ENCODE measurements at regions not wholly inside any gene's neighbourhood (a gene's known extent, or its start where the extent isn't known, plus 50 kb on each side); places are given as distances from the start of the nearest gene placed in this dataset.
"Not testable (repeated sequence)": the region's sequence is repeated elsewhere in the genome, so short reads cannot be mapped to it uniquely, and the experiment has no call there.

DNA sequence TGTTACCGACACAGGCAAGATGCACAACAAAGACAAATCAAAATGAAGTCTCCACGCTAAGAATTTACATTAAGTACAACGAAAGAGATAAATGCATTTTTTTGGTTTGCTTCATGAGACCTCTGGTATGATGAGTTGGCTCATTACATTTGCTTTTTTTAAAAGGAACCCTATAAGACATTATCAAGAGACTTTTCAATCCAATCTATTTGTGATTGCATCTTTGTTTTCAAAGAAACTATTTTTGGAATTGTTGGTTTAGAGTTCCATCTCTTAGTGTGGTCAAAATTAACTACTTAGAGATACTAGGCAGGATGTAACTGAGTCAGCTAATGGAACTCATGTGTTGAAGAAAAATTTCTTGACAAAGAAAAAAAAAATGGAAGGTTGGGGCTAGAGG lies 200.1 kb downstream of the ZC3H11B start:
- DNase-seq (ENCODE audit: low read depth in 1 of 2, low spot score in 1 of 2) = no peak
- no peak overlapping the region for H3K4me3 ChIP-seq
- no peak overlapping the region for H3K4me2 ChIP-seq
- ChIA-PET CTCF (interaction anchor here (0.7 to 1.2 kb wide), 2 partner anchors 31 to 181 kb away, joined by 3 read pairs; no protein-coding TSS in a partner anchor), POLR2A (no interaction called here)
- H3K4me1 ChIP-seq = 0 out of 3 replicates have a peak, but pooled peaks cover 3% of the 10 kb centered on the region
- TF ChIP-seq CBX2 (IDR thresholded peaks at IDR 0.05; ENCODE audit: borderline replicate concordance, low read depth) = no peak
- TF ChIP-seq JUN (IDR thresholded peaks at IDR 0.05) = no peak
- no peak for TF ChIP-seq POLR2AphosphoS2 (conservative IDR thresholded peaks at IDR 0.05; ENCODE audit: low read length)
- TF ChIP-seq, protein P1, sequence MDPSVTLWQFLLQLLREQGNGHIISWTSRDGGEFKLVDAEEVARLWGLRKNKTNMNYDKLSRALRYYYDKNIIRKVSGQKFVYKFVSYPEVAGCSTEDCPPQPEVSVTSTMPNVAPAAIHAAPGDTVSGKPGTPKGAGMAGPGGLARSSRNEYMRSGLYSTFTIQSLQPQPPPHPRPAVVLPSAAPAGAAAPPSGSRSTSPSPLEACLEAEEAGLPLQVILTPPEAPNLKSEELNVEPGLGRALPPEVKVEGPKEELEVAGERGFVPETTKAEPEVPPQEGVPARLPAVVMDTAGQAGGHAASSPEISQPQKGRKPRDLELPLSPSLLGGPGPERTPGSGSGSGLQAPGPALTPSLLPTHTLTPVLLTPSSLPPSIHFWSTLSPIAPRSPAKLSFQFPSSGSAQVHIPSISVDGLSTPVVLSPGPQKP (IDR thresholded peaks at IDR 0.05; ENCODE audit: low read depth, low read length) = no peak
- TF ChIP-seq HDAC2 (IDR thresholded peaks at IDR 0.05) = no peak
- TF ChIP-seq HEYL (CRISPR knock-in tag; IDR thresholded peaks at IDR 0.05) = no peak
- no peak for TF ChIP-seq SMC3 (IDR thresholded peaks at IDR 0.05)
- TF ChIP-seq, protein P2, sequence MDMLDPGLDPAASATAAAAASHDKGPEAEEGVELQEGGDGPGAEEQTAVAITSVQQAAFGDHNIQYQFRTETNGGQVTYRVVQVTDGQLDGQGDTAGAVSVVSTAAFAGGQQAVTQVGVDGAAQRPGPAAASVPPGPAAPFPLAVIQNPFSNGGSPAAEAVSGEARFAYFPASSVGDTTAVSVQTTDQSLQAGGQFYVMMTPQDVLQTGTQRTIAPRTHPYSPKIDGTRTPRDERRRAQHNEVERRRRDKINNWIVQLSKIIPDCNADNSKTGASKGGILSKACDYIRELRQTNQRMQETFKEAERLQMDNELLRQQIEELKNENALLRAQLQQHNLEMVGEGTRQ (IDR thresholded peaks at IDR 0.05) = no peak
- TF ChIP-seq NFE2L2 (conservative IDR thresholded peaks at IDR 0.05; ENCODE audit: low read length) = no peak
- no peak for TF ChIP-seq FOSL2 (IDR thresholded peaks at IDR 0.05)
- TF ChIP-seq FOSL2 (CRISPR knock-in tag; IDR thresholded peaks at IDR 0.05) = no peak
- TF ChIP-seq RCOR1 (IDR thresholded peaks at IDR 0.05; ENCODE audit: low read depth, low read length) = no peak
- 82% methylated on average over 3 of the region's 3 CpGs for WGBS (ENCODE audit: missing lambda C conversion rate)
- no peaks in the 10 kb centered on the region for H3K9me3 ChIP-seq
- no peak overlapping the region for H3K27ac ChIP-seq
- no peak for FAIRE-seq
- ATAC-seq = no peak

DNA sequence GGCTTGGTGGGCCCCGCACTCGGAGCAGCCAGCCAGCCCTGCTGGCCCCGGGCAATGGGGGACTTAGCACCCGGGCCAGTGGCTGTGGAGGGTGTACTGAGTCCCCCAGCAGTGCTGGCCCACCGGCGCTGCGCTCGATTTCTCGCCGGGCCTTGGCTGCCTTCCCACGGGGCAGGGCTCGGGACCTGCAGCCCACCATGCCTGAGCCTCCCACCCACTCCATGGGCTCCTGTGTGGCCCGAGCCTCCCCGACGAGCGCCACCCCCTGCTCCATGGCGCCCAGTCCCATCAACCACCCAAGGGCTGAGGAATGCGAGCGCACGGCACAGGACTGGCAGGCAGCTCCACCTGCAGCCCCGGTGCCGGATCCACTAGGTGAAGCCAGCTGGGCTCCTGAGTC lies 202.2 kb downstream of the ZC3H11B start:
- POLR2A ChIA-PET; H3K4me1 ChIP-seq; H3K9me3 ChIP-seq; FAIRE-seq; DNase-seq (ENCODE audit: low read depth in 1 of 2, low spot score in 1 of 2); ATAC-seq; CTCF ChIA-PET; H3K4me3 ChIP-seq; H3K27ac ChIP-seq; H3K4me2 ChIP-seq: not testable (repeated sequence)
- 54% methylated on average over 4 of the region's 22 CpGs for WGBS (ENCODE audit: missing lambda C conversion rate)

DNA sequence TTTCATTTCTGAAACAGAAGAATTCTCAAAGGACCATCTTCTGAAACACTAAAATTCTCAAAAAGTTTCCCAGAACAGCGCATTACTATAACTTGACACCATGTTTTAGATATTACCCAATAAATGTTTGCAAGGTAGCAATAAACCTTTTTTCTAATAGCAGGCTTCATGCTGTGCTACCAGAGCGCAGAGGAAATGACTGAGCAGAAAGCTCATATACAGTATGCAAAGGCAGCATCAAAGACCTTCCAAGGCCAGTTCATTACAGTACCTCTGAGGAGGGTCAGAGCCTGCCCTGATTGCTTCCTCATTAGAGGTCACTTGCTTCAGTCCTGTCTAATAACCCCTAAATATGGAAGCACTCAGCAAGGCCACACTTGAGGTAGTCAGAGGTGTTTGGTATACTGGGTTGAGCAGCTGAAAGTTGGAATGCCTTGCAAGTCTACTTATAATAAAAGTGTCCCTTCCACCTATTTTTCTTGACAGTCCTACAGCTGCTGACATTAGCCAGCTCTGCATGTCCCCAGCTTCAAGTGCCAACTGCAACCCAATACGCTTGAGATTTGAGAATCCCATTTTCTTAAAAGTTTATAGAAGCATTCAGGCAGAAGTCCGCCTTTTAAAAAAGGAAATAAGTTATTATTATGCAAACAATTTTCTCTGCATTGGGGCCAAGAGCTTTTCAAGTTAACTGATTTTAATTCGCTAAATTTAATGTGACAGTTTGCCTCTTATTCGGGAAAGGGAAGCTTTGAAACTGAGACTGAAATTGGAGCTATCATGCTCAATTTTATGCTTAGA lies 207.2 kb downstream of the ZC3H11B start:
- ATAC-seq = no peak
- no peak overlapping the region for H3K27ac ChIP-seq
- no peaks in the 10 kb centered on the region for H3K9me3 ChIP-seq
- no peak for DNase-seq (ENCODE audit: low read depth in 1 of 2, low spot score in 1 of 2)
- WGBS (ENCODE audit: missing lambda C conversion rate) = 76% methylated on average over 6 of the region's 6 CpGs
- CTCF ChIA-PET = interaction anchor here (1.5 kb wide), 1 partner anchor 10 kb away, joined by 6 read pairs; no protein-coding TSS in a partner anchor
- FAIRE-seq = no peak
- no peak overlapping the region for H3K4me2 ChIP-seq
- H3K4me3 ChIP-seq = no peak overlapping the region
- peaks cover 2% of the 10 kb centered on the region; the same call in 1 of the 3 replicates for H3K4me1 ChIP-seq
- POLR2A ChIA-PET = no interaction called here
- TF ChIP-seq MYC (IDR thresholded peaks at IDR 0.05; ENCODE audit: borderline replicate concordance, low read length) (no peak), NPAS2 (CRISPR knock-in tag; IDR thresholded peaks at IDR 0.05; ENCODE audit: borderline replicate concordance) (no peak), SMC3 (IDR thresholded peaks at IDR 0.05) (no peak), HOXA7 (CRISPR knock-in tag; IDR thresholded peaks at IDR 0.05) (no peak), MAFK (IDR thresholded peaks at IDR 0.05; ENCODE audit: partially characterized antibody) (no peak), JUN (IDR thresholded peaks at IDR 0.05) (no peak), RFX5 (IDR thresholded peaks at IDR 0.05) (no peak), KDM1A (IDR thresholded peaks at IDR 0.05; ENCODE audit: low read depth) (no peak), CBX8 (IDR thresholded peaks at IDR 0.05) (no peak), HEYL (CRISPR knock-in tag; IDR thresholded peaks at IDR 0.05) (no peak), TP53 (CRISPR knock-in tag; IDR thresholded peaks at IDR 0.05) (no peak), CBX2 (IDR thresholded peaks at IDR 0.05; ENCODE audit: borderline replicate concordance, low read depth) (no peak)
- TF ChIP-seq, protein P3, sequence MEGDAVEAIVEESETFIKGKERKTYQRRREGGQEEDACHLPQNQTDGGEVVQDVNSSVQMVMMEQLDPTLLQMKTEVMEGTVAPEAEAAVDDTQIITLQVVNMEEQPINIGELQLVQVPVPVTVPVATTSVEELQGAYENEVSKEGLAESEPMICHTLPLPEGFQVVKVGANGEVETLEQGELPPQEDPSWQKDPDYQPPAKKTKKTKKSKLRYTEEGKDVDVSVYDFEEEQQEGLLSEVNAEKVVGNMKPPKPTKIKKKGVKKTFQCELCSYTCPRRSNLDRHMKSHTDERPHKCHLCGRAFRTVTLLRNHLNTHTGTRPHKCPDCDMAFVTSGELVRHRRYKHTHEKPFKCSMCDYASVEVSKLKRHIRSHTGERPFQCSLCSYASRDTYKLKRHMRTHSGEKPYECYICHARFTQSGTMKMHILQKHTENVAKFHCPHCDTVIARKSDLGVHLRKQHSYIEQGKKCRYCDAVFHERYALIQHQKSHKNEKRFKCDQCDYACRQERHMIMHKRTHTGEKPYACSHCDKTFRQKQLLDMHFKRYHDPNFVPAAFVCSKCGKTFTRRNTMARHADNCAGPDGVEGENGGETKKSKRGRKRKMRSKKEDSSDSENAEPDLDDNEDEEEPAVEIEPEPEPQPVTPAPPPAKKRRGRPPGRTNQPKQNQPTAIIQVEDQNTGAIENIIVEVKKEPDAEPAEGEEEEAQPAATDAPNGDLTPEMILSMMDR (IDR thresholded peaks at IDR 0.05) = no peak

Measured in A549 (cell line).